ENCODE measurements at regions not wholly inside any gene's neighbourhood (a gene's known extent, or its start where the extent isn't known, plus 50 kb on each side); places are given as distances from the start of the nearest gene placed in this dataset.

GRCh38 chr11:8740129-8740528, 57.5 kb downstream of the RPL27A start:
- no peak for DNase-seq (ENCODE audit: extremely low read depth in 1 of 2, low read depth in 1 of 2)

- DNase-seq (ENCODE audit: extremely low read depth in 1 of 2, low read depth in 1 of 2) = no peak
These were observed 61.8 kb downstream of the RPL27A start for GRCh38 chr11:8744423-8744822.

DNA sequence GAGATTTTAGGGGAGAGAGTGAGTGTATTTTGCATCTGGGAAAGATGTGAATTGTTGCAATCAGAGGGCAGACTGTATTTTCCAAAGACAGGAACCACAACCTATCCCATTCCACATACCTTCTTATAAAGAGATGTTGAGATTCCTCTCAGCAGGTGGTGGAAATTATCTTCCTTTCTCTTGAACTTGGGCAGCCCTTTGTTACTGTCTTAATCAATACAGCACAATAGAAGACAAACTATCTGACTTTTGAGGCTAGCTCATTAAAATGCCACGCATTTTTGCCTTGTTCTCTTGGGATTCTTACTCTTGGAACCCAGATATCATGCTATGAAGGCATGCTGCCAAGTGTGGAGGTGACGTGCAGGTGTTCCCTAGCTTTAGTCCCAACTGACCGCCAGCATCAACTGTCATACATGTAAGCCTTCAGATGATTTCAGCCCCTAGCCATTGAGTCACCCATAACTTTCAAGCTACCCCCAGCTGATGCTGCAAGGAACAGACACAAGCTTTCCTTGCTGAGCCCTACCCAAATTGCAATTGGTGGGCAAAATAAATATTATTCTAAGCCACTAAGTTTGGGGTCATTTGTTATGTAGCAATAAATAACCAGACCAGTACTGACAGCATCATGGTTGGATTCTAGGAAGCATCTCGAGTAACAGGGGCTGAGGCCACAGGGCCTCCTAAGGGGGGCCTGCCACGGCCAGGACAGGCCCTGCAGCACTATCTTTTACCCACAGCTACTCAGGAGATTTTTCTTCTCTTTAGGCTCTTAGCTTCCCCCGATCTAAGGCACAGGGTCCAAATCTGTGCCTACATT, 63.0 kb downstream of the RPL27A start:
- no peak for DNase-seq (ENCODE audit: extremely low read depth in 1 of 2, low read depth in 1 of 2)

DNA sequence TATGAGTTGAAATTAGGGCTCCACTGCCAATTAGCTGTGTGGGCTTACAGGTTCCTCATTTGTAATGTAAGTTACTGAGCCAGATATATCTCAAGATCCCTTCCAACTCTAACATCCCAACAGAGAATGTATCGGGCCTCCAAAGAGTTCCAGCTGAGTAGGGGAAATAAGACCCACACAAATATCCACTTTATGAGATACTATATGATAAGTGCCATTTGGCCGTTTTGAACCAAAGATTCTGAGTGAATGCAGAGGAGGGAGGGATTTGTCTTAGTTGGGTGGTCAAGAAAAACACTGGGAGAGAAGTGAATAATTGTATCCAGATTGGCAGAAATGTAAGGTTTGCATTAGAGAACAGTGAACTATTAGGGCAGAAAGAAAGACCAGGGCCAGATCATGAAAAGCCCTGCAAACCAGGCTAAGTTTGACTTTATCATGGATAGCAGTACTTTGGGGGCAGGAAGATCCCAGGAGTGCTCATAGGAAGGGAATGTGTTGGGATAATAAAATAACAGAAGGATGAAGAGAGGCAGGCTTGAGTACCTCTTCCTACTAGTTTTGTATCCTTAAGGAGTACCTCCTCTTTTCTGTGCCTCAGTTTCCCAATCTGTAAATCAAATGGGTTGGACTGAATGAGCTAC, 63.9 kb downstream of the RPL27A start:
- DNase-seq (ENCODE audit: extremely low read depth in 1 of 2, low read depth in 1 of 2) = no peak

GRCh38 chr11:8747173-8747572, 64.6 kb downstream of the RPL27A start:
- DNase-seq (ENCODE audit: extremely low read depth in 1 of 2, low read depth in 1 of 2) = no peak

DNA sequence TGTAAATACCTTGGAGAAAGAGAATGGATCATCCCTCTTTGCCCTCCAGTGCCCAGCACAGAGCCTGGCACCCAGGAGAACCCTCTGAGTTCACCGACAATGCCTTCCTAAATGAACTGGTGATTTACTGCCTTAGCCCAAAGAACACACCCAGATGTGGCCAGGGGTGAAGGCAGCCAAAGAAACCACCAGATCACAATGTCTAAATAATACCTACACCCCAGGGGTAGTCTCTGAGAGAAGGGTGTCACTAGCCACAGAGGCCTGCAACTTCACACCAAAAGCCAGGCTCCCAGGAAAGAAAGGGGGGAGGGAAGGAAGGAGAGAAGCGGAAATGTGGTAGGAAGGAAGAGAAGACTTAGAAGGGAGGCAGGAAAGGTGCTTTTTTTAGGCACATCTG, 65.7 kb downstream of the RPL27A start:
- no peak for DNase-seq (ENCODE audit: extremely low read depth in 1 of 2, low read depth in 1 of 2)

GRCh38 chr11:8749202-8749601, 66.6 kb downstream of the RPL27A start:
- no peak for DNase-seq (ENCODE audit: extremely low read depth in 1 of 2, low read depth in 1 of 2)

DNA sequence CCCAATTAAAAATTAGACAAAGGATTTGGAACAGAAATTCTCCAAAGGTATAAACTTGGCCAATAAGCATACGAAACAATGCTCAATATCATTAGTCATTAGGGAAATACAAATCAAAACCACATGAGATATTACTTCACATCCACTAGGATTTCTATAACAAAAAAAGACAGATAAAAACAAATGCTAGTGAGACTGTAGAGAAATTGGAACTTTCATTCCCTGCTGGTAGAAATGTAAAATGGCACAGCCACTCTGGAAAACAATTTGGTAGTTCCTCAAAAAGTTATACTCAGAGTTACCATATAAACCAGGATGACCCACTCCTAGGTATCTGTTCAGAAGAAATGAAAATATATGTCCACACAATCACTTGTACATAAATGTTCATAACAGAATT, 71.6 kb downstream of the RPL27A start:
- no peak for DNase-seq (ENCODE audit: extremely low read depth in 1 of 2, low read depth in 1 of 2)

DNA sequence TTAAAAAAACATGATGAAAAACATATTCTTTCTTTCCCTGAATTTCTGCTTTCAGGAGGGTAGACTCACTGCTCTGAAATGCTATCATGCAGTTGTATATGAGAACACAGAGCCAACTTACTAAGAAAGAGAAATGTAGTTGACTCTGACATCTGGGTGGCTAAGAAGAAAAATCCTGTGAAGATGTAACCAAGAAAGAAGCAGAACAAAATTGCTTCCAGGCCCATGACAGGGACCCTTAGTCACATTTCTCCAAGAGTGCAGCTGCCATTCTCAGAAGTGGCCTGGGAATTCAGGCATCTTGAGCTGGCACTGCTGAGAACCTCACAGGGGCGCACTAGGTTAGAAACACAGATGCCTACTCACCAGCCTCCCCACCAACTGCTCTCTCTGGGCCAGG, 73.6 kb downstream of the RPL27A start:
- DNase-seq (ENCODE audit: extremely low read depth in 1 of 2, low read depth in 1 of 2) = no peak

GRCh38 chr11:8757047-8757446, 74.5 kb downstream of the RPL27A start:
- DNase-seq (ENCODE audit: extremely low read depth in 1 of 2, low read depth in 1 of 2) = no peak

DNA sequence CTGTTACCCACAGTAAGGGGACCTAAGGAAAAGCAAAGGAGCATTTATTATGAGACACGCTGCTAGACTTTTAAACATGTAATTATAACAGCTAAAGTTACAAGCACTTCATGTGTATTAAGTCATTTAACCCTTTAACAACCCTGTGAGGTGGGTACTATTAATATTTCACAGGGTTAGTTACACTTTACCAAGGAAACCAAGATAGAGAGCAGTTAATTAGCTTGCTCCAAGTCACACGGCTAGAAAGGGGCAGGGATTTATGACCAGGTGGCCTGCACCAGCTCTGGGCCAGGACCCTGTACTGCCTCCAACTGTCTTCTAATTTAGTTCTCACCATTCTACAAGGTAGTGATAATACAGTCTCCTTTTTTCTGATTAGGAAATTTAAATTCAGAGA, 74.9 kb downstream of the RPL27A start:
- DNase-seq (ENCODE audit: extremely low read depth in 1 of 2, low read depth in 1 of 2) = no peak

DNA sequence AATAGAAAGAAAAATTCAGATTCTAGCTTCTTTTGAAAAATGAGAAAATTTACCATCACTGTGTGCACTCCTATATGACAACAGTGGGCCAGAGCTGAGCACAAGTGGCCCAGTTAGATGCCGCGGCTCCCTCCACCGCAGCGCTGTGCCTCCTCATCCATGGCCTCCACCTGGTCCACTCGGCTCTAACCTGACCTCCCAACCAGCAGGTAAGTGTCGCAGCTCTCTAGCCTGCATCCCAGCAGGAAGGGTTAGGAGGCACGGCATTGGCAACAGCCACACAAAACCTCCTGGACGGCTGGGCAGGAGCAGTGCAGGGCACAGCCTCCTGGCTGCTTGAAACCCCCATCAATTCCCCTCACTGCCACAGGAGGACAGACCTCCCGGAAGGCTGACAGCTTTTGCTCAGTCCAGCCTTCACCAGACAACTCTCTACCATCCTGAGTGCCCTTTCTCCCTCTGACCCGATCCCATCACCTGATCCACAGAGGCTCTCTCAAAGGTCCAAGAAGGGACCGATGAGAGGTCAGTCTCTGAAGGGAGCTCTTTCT, 76.1 kb downstream of the RPL27A start:
- DNase-seq (ENCODE audit: extremely low read depth in 1 of 2, low read depth in 1 of 2) = no peak

GRCh38 chr11:8759634-8760033, 77.0 kb downstream of the RPL27A start:
- DNase-seq (ENCODE audit: extremely low read depth in 1 of 2, low read depth in 1 of 2) = no peak

DNA sequence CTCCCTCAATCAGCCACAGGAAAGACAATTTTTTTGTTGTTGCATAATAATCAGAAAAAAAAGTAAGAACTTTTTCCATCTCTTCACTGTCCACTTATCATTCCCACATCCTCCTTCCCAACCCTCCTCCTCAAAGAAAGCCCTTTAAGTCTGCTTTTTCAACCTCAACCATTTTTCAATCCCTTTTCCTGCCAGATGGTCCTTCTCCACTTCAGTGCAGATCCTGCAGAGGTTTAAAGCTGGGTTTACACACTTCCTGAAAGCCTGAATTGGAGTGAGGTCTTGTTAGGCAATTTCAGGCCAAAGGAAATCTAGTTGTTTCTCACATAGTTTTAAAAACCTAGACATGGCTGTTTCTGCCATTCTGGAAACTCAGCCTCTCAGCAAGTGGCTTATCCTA, 78.3 kb downstream of the RPL27A start:
- DNase-seq (ENCODE audit: extremely low read depth in 1 of 2, low read depth in 1 of 2) = no peak

GRCh38 chr11:8763070-8763685, 80.6 kb downstream of the RPL27A start:
- DNase-seq (ENCODE audit: extremely low read depth in 1 of 2, low read depth in 1 of 2) = no peak

GRCh38 chr11:8765294-8765693, 82.7 kb downstream of the RPL27A start:
- DNase-seq (ENCODE audit: extremely low read depth in 1 of 2, low read depth in 1 of 2) = no peak

DNA sequence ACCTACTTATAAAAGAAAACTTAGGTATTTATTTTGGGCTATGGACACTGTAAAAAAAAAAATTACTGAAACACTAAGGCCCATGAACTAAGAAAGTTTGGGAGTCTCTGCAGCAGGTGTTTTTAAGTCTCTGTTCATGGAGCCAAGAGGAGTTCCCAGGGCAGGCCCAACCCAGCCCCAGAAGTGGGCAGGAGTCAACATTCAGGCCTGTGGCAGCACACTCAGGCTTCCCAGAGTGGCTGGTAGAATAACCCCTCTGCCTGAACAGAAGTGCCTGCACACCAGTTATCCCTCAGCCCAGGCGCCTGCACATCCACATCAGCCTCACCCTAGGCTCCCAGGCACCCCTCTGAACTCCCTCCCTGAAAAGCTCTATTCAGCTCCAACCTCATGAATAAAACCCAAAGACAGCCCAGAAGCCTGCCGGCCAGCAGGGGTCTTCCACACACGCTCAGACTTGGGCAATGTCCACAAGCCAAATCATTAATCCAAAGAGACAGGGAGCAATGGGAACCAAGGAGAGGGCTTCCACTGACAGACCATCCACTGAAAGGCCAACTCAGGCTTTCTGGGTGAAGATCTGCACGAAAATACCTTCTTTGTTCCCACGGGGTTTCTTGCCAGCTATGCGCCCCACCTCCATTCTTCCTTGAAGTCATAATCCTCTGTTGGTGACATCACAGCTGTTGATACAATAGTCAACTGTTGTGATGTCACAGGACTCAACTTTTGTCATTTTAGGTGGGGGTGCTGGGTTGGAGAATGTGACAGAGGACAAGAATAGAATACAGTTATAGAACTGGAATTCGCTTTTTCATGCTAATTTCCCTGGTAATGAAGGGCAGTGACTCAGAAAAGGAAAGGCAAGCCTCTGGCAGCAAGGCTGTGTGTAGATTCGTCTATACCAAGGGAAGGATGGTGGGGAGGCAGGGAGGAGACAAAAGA, 83.7 kb downstream of the RPL27A start:
- DNase-seq (ENCODE audit: extremely low read depth in 1 of 2, low read depth in 1 of 2) = no peak

GRCh38 chr11:8766988-8767374, 84.4 kb downstream of the RPL27A start:
- no peak for DNase-seq (ENCODE audit: extremely low read depth in 1 of 2, low read depth in 1 of 2)

- no peak for DNase-seq (ENCODE audit: extremely low read depth in 1 of 2, low read depth in 1 of 2)
These were observed 85.0 kb downstream of the RPL27A start for GRCh38 chr11:8767466-8768142.
